CD4-positive, alpha-beta T cell treated with Interleukin-15 for 4 hours (primary cell): ENCODE measurements at regions not wholly inside any gene's neighbourhood (a gene's known extent, or its start where the extent isn't known, plus 50 kb on each side); places are given as distances from the start of the nearest gene placed in this dataset.

ENCODE experiments used
- DNase-seq: peaks from one replicate; pipeline ENCODE4 v3.0.0-alpha.2; 2020; ENCODE audit warnings: low spot score

DNA sequence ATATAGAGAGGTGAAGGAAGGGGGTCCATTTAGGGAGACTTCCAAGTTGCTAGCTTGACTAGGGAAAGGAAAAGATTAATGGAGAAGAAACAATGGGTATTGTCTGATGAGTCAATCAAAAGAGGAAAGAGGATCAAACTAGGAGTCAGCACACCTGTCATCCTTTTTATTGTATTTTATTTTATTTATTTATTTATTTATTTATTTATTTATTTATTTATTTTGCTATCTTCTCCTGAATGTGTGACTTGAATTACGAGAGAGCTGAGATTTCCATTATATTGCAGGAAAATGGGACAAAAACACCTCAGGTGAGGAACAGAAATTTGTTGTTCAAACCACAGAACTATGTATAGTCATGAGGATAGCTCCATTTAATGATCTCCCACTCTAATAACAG lies 58.9 kb downstream of the NUDT11 start:
- DNase-seq = no peak

DNA sequence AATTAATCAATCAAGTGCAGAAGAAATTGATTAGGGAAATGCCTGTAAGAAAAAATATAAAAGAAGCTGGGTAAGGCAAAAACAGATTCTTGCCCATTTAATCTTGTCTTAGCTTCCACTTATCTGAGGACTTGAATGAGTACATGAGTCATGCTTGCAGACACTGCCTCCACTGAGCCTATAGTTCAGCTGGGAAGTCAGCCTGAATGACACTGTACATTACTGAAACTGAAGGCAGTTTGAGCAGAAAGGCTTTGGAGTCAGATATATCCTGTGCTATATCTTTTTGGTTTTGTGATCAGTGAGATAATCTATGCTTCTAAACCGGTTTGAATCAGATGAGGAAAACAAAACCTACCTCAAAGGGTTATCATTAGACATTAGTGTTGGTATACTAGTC lies 61.3 kb downstream of the NUDT11 start:
- DNase-seq = no peak

DNA sequence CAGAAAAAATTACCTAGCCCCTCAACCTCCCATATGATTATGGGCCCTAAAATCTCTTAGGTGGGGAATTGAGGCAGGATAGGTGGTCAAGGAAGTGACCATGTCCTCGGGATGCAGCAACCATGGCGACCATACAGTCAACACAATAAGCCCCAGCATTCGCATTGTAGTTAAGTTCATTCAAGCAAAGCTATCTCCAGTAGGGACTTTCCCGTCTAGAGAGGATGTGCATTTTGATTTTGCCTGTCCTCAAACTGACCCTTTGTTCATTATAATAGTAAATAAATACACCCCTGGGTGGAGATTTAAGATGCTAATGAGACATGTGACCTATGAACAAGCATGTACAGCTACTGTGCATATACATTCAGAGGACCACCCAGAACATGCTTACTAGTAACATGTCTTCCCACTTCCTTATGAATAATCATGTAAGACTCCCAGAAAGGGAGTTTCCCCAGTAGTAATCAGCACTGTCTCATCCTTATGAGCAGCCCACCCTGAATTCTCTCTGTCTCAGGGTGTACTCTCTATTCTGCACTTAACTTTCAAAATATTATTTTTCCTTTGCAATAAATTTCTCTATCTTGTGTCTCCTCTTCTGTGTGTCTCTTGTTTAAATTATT lies 74.3 kb downstream of the NUDT11 start:
- no peak for DNase-seq

DNA sequence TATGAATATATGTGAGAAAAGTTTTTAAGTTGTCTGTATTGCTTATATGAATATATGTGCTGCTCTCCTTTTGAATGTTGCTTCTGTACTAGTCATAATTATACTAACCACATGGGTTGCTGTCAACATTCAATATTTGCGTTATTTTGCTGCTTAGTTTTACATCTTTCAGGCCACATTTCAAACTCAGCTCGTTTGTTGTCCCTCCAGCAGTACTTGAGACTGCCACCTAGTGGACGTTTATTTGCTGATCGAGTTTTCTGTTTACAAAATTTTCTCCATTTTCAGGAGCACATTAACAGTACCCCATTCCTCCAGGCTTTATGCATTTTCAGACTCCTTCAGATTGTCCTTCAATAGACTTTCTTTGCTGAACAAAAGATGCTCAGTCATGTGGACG lies 75.8 kb downstream of the NUDT11 start:
- peak; percentile 51 for DNase-seq

DNA sequence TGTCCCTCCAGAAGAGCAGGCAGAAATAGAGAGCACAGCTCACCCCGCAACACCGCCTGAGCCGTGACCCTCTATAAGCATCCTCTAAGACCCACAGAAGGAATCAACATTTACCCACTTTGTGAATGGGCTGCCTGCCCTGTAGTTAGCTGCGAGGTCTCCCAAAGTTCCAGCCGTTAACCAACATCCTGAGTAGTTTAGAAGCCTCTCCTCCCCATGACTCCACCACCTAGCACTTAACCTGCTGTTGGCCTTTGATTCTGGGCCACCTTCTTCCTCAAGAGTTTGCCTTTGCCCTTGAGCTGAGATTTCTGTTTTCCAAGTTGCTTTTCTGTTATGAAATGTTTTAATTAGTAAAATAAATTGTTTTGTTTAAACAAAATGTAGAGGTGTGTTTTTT lies 75.8 kb downstream of the NUDT10 start:
- no peak for DNase-seq

DNA sequence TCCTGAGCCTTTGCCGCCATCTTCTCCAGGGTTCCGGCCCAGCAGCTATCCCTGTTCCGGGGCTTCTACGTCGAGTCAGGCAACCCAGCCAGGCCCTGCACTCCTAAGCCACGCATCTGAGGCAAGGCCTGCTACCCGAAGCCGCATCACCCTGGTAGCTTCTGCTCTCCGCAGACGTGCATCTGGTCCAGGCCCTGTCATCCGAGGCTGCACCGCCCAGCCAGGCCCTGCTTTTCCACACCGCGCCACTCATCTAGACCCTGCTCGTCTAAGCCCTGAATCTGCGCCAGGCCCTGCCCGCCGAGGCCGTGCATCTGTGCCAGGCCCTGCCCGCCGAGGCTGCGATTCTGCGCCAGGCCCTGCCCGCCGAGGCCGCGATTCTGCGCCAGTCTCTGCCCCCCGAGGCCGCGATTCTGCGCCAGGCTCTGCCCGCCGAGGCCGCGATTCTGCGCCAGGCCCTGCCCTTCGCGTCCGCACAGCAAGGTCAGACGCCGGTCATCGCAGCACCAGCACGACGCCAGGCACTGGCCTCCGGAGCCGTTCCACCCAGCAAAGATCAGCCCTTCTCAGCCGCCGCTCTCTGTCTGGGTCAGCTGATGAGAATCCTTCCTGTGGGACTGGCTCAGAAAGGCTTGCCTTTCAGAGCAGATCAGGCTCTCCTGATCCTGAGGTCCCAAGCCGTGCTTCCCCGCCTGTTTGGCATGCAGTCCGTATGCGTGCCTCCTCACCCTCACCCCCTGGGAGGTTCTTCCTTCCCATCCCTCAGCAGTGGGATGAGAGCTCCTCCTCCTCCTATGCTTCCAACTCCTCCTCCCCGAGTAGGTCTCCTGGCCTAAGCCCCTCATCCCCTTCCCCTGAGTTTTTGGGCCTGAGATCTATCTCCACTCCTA lies 75.1 kb downstream of the NUDT10 start:
- DNase-seq = no peak

DNA sequence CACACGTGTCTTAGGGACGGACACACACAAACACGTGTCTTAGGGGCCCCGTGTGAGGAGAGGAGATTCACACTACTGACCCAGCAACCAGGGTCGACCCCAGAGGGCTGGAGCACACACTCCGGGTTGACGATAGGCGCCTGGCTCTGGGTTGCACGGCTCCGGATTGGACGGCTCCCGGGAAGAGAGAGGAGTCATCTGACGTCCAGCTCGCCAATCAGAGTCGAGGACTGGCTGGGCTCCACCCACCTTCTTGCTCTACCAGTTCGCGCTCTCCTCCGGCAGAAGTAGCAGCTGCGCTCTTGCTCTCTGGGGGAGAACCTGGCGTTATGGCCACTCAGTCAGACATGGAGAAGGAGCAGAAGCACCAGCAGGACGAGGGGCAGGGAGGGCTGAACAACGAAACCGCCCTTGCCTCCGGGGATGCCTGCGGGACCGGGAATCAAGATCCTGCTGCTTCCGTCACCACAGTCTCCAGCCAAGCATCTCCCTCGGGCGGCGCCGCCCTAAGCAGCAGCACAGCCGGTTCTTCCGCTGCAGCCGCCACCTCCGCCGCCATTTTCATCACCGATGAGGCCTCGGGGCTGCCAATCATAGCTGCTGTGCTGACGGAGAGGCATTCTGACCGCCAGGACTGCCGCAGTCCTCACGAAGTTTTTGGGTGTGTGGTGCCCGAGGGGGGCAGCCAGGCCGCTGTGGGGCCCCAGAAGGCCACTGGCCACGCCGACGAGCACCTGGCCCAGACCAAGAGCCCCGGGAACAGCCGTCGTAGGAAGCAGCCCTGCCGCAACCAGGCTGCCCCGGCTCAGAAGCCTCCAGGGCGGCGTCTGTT lies 74.3 kb downstream of the NUDT10 start:
- DNase-seq = no peak

DNA sequence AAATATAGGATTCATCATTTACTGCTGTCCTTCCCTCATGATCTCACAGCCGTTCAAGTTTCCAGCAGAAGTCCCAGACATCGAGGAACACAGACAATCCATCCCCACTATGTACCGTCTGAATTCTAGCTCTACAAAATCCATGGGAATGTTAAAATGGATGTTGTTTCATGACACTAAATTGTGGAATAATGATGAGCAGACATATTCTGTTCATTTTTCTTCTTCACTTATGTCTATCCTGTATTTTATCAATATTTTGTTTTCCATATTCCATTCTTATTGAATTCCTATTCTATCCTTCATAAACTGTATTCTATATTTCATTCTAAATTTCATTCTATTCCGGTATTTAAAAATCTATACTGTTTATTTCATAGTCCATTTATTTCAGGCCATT lies 71.8 kb downstream of the NUDT10 start:
- no peak for DNase-seq

DNA sequence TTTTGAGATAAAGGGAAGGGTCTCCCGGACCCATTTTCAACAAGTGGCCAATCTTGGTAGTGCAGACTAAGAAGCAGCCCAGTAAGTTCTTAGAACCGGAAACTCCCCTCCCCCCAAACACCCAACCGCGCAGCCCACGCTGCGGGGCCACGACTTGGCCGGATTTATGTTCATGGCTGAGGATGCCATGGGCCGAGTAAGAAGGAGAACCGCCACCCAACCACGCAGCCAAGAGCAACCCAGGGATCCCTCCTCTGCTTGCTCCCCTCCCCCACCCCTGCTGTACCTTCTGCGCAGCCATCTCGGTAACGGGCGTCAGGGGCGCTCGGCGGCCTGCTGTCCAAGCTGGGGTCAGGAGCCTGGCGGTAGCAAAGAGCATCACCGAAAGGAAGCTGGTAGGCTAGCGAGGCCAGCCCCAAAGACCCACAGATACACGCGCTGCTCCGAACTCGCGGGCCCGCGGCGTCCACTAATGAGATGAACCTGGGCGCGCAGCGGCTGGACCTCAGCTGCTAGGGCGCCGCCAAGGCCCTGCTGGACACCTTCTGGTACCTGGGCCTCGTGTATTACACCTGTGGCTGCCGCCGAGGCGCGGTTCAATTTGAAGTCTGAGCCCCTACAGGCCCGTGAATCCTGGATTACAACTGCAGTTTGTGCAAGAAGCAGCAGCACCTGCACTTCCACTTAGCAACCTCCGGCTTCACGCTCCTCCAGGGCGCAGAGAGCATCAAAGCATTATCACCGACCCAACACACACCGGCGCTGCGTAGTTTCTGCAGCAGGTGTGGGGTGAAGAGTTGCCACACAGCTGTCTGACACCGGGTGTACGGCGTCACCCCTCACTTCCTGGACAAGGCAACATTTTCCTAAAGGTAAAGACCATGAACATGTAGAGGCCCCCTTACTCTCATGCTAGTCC lies 63.4 kb downstream of the NUDT10 start:
- DNase-seq = peak; percentile 49

DNA sequence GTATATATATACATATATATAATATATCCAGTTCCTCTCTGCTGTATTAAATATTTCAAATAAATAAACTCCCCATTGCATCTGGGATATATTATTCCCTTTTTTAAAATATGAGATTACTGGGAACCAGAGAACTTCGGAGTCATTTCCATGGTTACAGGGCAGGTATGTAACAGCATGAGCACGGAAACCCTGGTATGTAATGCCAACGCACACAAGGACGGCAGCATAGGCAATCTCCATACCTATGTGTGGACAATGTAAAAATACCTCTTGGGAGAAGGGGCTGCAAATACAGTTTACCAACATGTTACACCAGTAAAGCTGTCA lies 62.8 kb downstream of the NUDT10 start:
- no peak for DNase-seq
